ENCODE measurements at regions not wholly inside any gene's neighbourhood (a gene's known extent, or its start where the extent isn't known, plus 50 kb on each side); places are given as distances from the start of the nearest gene placed in this dataset.

DNA sequence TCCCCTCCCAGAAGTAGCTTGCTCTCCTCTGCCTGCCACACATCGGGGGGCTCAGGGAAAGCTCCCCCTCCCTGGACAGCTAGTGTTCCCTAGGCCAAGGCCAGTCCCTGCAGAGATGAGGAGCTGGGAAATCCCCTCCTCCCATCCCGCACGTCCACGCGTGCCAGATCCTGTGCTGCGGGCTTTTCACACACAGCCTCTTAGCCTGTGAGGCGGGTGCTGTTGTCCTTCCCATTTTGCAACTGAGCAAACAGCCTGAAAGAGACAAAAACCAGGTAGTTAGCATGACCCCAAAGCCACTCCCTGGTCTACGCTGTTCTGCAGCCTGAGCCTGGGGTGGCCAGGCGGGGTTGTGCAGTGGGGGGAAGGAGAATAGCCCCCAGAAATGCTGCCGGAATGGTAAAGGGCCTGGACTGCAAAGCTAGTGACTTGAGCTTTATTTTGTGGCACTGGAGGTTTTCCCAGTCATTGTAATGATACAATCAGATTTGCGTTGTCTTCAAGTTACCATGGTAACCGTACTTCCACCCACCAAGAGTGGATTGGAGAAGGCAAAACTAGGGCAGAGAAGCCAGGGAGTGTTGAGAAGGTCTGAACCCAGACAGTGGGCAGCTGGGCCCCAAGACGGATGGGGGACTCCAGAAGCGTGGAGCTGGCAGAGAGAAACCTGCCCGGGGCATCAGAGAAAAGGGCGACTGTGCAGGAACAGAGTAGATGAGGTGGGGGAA, 98.6 kb upstream of the KCTD7 start:
- Histone ChIP-seq H3K27ac (no peak overlapping the region), H3K9me3 (ENCODE audit: low read depth) (no peaks in the 10 kb centered on the region), H3K4me1 (ENCODE audit: low read depth) (no peaks in the 10 kb centered on the region), H3K27me3 (no peaks in the 10 kb centered on the region), H3K36me3 (no peaks in the 10 kb centered on the region), H3K4me3 (no peak overlapping the region)
- TF ChIP-seq, protein P1, sequence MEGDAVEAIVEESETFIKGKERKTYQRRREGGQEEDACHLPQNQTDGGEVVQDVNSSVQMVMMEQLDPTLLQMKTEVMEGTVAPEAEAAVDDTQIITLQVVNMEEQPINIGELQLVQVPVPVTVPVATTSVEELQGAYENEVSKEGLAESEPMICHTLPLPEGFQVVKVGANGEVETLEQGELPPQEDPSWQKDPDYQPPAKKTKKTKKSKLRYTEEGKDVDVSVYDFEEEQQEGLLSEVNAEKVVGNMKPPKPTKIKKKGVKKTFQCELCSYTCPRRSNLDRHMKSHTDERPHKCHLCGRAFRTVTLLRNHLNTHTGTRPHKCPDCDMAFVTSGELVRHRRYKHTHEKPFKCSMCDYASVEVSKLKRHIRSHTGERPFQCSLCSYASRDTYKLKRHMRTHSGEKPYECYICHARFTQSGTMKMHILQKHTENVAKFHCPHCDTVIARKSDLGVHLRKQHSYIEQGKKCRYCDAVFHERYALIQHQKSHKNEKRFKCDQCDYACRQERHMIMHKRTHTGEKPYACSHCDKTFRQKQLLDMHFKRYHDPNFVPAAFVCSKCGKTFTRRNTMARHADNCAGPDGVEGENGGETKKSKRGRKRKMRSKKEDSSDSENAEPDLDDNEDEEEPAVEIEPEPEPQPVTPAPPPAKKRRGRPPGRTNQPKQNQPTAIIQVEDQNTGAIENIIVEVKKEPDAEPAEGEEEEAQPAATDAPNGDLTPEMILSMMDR (IDR thresholded peaks at IDR 0.05; ENCODE audit: low read depth, low read length): no peak
- DNase-seq (ENCODE audit: low read depth in 1 of 2, low spot score in 1 of 2): peak in 1 of 2 donors; percentile 20

DNA sequence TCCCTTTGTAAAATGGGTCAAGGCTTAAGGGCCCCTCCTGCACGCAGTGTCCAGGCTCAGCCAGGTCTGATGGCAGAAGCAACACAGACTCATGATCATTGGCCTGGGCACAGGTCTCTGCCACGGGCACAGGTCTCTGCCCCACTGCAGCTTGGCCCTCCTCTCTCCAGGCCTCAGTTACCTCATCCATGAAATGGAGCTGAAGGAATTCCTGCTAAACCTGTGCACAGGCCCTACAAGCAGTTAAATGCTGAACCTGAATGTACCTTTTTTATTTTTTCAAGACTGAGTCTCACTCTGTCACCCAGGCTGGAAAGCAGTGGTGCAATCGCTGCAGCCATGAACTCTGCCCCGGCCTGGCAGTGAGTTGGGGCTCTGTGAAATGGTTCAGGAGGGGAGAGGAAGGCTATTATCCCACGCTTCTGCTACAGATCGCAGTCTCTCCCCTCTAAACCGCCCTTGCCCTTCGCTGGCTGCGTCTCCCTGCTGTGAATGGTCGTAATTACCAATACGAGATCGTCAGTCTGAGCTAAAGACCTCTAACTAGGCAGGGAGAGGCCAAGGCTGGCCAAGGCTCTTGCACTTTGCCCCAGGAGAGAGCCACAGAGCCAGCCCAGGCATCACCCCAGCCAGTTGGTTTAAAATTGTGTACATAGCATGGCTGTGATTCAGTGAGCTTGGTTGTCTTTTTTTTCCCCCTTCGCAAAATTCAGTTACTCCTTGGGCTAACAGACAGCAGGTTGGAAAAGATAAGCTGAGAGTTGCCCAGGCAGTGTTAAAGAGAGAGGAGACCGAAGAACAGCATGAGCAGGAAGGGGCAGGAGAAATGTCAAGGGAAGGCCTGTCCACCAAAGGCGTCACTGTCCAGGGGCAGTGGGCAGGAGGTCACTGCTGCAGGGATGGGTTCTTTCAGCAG, 93.0 kb upstream of the KCTD7 start:
- DNase-seq (ENCODE audit: low read depth in 1 of 2, low spot score in 1 of 2): no peak
- Histone ChIP-seq H3K9me3 (ENCODE audit: low read depth) (no peaks in the 10 kb centered on the region), H3K36me3 (no peaks in the 10 kb centered on the region), H3K27ac (peak overlapping the region; percentile 45), H3K27me3 (no peaks in the 10 kb centered on the region), H3K4me3 (no peak overlapping the region), H3K4me1 (ENCODE audit: low read depth) (peaks cover 5% of the 10 kb centered on the region)
- TF ChIP-seq, protein P1 (IDR thresholded peaks at IDR 0.05; ENCODE audit: low read depth, low read length): no peak

DNA sequence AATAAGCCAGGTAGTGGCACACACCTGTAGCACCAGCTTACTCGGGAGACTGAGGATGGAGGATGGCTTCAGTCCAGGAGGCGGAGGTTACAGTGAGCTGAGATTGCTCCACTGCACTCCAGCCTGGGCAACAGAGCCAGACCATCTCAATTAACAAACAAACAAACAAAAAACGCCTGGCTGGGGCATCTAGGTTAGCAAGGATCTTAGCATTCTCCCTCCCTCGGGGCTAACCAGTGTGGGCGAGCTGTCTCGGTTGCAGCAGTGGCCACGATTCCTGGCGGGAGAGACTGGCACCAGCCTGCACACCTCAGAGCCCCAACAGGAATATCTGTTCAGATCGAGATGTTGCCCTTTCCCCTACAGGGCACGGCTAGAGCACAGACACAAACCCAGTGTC, 91.3 kb upstream of the KCTD7 start:
- no peak overlapping the region for H3K4me3 ChIP-seq
- H3K36me3 ChIP-seq: no peaks in the 10 kb centered on the region
- H3K4me1 ChIP-seq (ENCODE audit: low read depth): peaks cover 5% of the 10 kb centered on the region
- H3K27me3 ChIP-seq: no peaks in the 10 kb centered on the region
- DNase-seq (ENCODE audit: low read depth in 1 of 2, low spot score in 1 of 2): no peak
- no peaks in the 10 kb centered on the region for H3K9me3 ChIP-seq (ENCODE audit: low read depth)
- no peak overlapping the region for H3K27ac ChIP-seq
- TF ChIP-seq, protein P1 (IDR thresholded peaks at IDR 0.05; ENCODE audit: low read depth, low read length): no peak

DNA sequence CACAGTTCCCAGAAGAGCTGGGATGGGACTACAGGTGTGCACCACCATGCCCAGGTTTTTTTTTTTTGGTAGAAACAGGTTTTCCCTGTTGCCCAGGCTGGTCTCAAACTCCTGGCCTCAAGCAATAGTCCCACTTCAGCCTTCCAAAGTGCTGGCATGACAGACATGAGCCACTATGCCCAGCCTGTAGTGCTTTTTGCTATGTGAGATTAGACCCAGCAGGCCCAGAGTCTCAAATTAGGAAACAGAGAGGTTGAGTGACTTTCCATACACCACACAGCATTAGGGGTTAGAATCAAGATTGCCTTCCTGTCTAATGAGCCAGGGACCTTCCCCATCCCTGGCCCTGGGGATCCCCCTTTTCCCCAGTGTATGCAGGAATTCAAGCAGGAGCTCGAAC, 90.8 kb upstream of the KCTD7 start:
- Histone ChIP-seq H3K27me3 (no peaks in the 10 kb centered on the region), H3K4me1 (ENCODE audit: low read depth) (peaks cover 8% of the 10 kb centered on the region), H3K4me3 (no peak overlapping the region), H3K9me3 (ENCODE audit: low read depth) (no peaks in the 10 kb centered on the region), H3K27ac (no peak overlapping the region), H3K36me3 (no peaks in the 10 kb centered on the region)
- no peak for DNase-seq (ENCODE audit: low read depth in 1 of 2, low spot score in 1 of 2)
- TF ChIP-seq, protein P1 (IDR thresholded peaks at IDR 0.05; ENCODE audit: low read depth, low read length): no peak

DNA sequence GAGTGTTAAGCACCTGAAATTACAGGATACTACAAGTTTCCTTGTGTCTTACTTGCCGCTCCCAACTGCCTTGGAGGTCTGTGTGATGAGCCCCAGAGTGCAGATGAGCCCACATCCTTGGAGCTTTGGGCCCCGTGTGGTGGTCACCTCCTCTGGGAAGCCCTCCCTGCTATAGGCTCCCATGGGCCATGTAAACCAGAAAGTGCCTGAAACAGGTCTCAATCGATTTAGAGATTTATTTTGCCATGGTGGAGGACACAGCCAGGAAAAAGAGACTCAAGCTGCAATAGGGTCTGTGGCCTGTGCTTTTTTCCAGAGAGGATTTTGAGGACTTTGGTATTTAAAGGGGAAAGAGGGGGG, 89.4 kb upstream of the KCTD7 start:
- TF ChIP-seq, protein P1 (IDR thresholded peaks at IDR 0.05; ENCODE audit: low read depth, low read length): no peak
- Histone ChIP-seq H3K4me1 (ENCODE audit: low read depth) (peaks cover 15% of the 10 kb centered on the region), H3K27ac (peak overlapping the region; percentile 56), H3K9me3 (ENCODE audit: low read depth) (no peaks in the 10 kb centered on the region), H3K27me3 (no peaks in the 10 kb centered on the region), H3K36me3 (no peaks in the 10 kb centered on the region), H3K4me3 (no peak overlapping the region)
- no peak for DNase-seq (ENCODE audit: low read depth in 1 of 2, low spot score in 1 of 2)
